H54 (cell line): ENCODE measurements at regions not wholly inside any gene's neighbourhood (a gene's known extent, or its start where the extent isn't known, plus 50 kb on each side); places are given as distances from the start of the nearest gene placed in this dataset.

Experiments used
- DNase-seq: peaks from one replicate; pipeline ENCODE4 v3.0.0; 2011; ENCODE audit warnings: low spot score, mixed read lengths; ENCODE audit not compliant: insufficient read length
- FAIRE-seq: peaks from 3 replicates; lab custom pipeline; 2011; peaks lifted over from hg19 to GRCh38; lab: Jason Lieb, UNC
- POLR2A ChIP-seq: IDR thresholded peaks from 2 replicates; pipeline ENCODE4 v1.6.1; 2011; ENCODE audit warnings: low read depth, mild to moderate bottlenecking, low read length

DNA sequence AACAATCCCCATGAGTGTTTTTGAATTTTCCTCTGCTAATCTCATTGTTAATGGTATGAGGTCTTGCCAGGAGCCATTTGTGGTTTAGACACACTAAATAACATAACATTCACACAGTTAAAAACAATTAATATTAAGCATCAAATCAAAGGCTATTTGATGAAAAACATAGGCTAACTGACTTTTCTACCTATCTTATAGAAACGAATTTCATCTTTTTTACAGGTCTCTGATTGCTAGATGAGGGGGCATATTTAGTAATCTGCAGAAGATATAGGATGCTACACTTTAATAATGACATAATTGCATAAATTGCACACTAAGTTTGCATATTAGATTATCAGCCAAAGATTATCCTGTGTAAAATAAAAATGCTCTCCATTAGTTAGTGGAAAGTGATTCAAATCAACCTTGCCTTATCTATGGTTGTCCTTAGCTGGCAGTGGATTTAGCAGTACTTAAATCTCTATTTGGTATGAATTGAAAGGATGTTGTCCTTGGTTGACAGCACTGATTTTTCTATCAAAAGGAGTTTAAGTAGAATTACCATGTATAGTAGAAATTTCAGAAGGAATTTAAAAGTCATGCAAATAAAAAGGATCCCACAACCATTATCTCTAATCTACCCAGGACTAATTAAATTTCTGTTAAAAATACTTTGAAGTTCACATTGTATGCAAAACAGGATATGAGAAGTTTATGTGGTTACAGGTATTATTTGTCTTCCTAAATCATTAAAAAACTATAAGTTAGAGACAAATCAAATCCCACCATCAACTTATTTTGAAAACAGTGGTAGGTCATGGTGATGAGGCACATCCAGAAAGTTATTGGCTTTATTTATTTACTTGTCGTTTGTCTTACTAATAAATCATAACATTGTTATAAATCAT is 50.6 kb upstream of the SPAG16 start:
- DNase-seq (no peak), FAIRE-seq (no peak)
- no peak for TF ChIP-seq POLR2A
